ELF-1 (cell line): ENCODE measurements at regions not wholly inside any gene's neighbourhood (a gene's known extent, or its start where the extent isn't known, plus 50 kb on each side); places are given as distances from the start of the nearest gene placed in this dataset.
"Not testable (repeated sequence)": the region's sequence is repeated elsewhere in the genome, so short reads cannot be mapped to it uniquely, and the experiment has no call there.

Source experiments
- DNase-seq: peaks from one replicate; pipeline ENCODE4 v3.0.0-alpha.2; 2016; ENCODE audit warnings: low read depth, low spot score

DNA sequence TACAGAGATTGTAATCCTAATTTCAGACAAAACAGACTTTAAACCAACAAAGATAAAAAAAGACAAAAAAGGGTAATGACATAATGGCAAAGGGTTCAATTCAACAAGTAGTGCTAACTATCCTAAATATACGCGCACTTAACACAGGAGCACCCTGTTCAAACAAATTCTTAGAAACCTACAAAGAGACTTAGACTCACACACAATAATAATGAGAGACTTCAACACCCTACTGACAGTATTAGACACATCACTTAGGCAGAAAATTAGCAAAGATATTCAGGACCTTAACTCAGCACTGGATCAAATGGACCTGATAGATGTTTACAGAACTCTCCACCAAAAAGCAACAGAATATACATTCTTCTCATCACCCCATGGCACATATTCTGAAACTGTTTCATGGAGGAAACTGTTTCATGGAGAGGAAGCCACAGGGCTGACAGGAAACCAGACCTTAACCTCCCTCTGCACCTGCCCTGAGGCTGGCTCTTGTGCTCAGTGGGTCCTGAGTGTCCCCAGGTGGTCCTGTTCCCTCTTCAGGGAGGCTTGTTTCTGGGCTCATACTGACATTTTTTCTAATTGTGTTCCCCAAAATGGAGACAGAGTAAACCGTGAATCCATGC is 54.7 kb downstream of the OR4M2 start:
- not testable (repeated sequence) for DNase-seq

DNA sequence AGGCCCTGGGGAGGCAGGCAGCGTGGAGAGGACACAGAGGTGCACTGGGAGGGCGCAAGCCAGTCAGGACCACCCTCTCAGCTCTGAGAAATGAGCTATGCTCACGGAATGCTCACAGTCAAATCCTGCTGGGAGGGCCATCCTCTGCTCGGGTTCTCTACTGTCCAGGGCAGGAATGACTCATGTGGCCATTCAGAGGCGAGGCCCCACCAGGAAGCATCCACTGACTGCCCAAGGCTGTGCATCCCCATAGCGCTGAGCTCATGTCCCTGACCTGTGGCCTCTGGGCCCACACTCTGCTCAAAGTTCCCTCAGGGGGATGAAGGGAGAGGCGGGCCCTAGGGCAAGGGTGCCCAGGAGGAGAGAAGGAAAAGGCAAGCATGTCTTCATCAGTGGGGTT is 57.2 kb downstream of the OR4M2 start:
- not testable (repeated sequence) for DNase-seq

DNA sequence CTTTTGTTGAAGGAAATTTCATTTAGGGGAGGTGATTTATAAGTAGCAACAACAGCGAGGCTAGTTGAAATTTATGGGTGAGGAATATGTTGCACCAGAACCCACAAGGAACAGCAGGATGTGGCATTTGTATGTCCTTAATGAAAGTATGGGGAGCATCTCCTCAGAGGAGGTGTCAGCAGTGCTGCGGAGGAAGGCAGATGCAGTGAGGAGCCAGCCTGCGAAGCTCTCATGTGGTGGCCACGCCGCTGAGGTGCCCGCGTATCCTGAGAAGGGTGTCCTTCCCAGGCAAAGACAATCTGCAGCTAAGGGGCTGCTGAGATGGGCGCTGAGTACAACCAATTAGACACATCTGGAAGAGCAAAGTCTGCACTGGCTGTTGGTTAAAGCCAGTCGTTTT is 60.8 kb downstream of the OR4M2 start:
- DNase-seq: not testable (repeated sequence)

DNA sequence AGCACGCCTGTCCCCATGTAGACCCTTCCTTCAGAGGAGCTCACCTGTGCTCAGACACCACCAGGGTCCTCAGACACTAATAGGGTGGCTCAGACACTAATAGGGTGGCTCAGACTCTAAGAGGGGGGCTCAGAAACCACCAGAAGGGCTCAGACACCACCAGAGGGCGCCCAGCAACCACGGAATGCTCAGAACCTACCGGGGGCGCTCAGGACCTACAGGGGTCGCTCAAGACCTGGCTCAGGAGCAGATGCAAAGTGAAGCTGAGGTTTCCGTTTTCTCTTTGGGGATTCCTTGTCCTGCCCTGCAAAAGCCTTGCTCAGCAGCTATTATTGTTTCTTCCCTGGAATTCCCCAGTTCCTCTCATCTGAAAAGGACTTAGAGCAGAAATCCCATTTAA is 67.8 kb downstream of the OR4M2 start:
- not testable (repeated sequence) for DNase-seq

DNA sequence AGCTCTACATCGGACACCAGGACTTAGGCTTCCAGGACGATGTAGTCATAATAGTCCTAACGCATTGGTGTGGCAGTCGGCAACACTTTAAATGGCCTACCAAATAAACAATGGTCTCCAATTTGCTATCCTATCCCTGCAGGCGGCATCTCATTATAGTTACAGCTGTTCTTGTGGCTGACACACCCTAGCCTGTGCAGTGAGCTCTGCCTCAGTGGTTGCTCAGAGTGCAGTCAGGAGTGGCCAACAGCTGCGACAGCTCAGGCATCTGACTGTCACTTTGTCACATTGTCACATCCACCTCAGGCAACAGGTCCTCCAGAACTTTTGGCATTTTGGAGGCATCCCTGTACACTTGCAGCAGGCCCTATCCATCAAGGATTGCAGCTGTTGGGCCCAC is 77.9 kb downstream of the OR4M2 start:
- DNase-seq: not testable (repeated sequence)

DNA sequence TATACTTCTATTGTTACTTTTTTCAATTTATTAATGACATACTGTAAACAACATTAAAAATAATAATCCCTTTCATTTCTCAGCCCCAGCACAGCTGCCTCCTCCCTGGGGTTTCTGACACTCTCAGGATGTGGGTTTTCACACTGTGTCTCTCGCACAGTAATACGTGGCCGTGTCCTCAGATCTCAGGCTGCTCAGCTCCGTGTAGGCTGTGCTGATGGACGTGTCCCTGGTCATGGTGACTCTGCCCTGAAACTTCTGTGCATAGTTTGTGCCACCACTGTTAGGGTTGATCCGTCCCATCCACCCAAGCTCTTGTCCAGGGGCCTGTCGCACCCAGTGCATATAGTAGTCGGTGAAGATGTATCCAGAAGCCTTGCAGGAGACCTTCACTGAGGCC is 80.0 kb downstream of the OR4M2 start:
- DNase-seq: not testable (repeated sequence)

DNA sequence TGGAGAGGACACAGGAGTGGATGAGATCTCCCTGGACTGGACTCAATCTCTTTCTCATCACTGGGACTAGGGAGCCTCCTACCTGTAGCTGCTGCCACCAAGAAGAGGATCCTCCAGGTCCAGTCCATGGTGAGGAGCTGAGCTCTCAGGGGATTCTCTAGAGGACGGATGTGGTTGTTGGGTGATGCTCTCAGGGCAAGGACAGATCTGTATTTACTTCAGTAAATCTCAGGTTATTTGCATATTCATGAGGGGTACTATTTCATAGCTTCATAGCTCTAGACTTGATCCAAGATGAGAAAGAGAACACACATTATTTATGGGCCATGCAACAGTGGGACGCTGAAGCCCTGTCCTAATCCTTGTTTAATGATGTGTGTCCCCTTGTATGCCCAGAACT is 80.4 kb downstream of the OR4M2 start:
- not testable (repeated sequence) for DNase-seq

DNA sequence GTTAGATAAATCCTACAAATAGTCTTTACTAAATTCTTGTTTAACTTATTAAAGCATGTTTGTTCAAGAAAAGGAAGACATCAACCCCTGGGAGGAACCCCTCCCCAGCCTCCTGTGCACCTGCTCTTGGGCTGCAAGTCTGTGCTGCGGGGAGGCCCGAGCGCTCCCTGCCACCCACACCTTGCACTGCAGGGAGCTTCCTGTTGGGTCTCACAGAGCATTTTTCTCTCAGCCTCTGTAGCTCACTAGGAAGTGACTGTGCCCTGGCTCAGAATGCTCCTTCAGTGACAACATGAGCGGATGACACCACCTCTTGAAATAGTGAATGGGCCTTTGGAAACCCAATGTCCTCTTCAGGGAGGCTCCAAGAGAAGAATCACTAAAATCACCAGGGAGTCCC is 81.1 kb downstream of the OR4M2 start:
- not testable (repeated sequence) for DNase-seq

DNA sequence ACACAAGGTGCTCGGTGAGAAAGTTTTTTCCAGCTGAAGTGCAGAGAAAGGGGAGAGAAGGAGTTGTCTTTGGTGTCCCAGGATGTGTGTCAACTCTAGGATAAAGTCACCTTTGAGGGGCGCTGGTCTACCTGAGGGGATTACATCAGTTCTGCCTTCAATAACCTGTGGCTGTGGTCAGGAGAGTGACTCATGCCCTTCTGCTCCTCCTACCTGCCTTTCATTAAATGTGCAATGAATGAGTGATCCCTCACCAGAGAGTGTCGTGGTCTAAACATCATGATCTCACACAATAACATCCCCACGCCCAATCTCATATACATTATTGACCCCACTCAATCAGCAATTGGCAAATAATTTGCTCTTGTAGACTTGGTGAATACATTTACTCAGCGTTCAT is 83.4 kb downstream of the OR4M2 start:
- DNase-seq: not testable (repeated sequence)

DNA sequence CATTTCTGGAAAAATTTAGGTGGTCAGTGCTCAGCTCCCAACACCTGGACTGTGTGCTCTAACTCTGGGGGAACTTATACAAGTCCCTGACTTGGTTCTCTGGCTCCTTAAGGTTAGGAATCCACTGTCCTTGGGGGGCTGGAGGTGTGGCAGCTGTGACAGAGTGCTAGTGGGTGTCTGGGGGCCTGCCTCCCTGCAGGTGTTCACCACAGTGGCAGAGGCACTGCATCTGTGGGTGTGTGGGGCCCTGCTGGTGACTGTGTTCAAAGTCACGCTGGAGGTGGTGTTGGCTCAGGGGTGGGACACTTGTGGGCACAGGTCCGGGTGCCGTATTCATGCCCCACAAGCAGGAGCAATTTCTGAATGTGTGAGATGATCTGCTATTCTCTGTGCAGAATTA is 87.2 kb downstream of the OR4M2 start:
- DNase-seq: not testable (repeated sequence)

DNA sequence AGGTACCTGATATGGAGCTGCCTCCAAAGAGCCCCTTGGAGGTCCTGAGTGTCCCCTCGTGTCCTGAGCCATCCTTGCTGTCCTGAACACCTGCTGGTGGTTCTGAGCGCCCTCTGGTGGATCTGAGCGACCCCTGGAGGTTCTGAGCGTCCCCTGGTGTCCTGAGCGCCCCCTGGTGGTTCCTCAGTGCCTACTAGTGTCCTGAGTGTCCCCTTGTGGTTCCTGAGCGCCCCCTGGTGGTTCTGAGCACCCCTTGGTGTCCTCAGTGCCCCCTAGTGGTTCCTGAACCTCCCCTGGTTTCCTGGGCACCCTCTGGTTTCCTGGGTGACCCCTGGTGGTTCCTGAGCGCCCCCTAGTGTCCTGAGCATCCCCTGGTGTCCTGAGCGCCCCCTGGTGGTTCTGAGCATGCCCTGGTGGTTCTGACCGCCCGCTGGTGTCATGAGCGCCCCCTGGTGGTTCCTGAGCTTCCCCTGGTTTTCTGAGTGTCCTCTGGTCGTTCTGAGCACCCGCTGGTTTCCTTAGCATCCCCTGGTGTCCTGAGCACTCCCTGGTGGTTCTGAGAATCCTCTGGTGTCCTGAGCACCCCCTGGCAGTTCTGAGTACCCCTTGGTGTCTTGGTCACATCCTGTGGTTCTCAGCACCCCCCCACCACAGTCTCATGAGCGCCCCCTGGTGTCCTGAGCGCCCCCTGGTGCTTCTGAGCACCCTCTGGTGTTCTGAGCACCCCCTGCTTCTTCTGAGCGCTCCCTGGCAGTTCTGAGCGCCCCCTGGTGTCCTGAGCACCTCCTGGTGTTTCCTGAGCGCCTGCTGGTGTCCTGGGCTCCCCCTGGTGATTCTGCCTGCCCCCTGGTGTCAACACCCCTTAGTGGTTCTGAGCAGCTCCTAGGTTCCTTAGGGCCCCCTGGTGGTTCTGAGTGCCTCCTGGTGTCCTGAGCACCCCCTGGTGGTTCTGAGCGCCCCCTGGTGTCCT is 93.0 kb downstream of the OR4M2 start:
- not testable (repeated sequence) for DNase-seq

DNA sequence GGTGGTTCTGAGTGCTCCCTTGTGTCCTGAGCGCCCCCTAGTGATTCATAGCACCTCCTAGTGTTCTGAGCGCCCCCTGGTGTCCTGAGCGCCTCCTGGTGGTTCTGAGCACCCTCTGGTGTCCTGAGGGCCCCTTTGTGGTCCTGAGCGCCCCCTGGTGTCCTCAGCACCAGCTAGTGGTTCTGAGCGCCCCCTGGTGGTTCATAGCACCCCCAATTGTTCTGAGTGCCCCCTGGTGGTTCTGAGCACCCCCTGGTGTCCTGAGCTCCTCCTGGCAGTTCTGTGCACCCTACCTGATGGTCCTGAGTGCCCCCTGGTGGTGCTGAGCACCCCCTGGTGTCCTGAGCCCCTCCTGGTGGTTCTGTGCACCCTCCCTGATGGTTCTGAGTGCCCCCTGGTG is 93.8 kb downstream of the OR4M2 start:
- not testable (repeated sequence) for DNase-seq

DNA sequence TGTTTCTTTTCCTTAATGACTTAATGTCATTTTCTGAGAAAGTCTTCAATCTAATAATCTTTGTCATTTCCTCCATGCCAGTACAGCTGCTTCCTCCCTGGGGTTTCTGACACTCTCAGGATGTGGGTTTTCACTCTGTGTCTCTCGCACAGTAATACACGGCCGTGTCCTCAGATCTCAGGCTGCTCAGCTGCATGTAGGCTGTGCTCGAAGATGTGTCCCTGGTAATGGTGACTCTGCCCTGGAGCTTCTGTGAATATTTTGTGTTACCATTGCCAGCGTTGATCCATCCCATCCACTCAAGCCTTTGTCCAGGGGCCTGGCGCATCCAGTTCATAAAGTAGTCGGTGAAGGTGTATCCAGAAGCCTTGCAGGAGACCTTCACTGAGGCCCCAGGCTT is 97.6 kb downstream of the OR4M2 start:
- not testable (repeated sequence) for DNase-seq

DNA sequence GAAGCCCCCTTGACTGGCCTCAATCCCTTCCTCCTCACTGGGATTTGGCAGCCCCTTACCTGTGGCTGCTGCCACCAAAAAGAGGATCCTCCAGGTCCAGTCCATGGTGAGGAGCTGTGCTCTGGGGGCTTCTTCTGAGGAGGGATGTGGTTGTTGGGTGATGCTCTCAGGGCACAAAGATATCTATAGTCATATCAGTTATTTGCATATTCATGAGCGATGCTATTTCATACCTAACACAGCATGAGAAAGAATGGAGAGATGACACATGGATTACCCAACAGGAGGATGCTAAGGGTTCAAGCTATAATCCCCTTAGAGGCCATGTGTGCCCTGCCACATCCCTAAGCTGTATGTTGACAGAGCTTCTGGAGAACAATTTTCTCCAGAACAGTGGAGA is 98.1 kb downstream of the OR4M2 start:
- DNase-seq: not testable (repeated sequence)

DNA sequence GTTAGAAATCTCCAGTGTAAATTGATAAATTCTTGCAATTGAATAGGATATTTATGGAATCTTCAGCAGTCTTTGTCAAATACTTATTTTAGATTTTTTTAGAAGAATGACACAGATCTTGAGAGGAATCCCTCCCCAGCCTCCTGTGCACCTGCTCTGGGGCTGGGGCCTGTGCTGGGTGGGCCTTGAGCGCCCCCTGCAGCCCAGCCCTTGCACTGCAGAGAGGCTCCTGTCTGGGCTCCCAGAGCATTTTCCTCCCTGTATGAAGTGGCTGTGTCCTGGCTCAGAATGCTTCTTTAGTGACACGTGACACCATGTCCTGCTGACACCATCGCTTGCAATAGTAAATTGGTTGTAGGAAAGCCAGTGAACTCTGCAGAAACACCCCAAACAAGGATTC is 98.7 kb downstream of the OR4M2 start:
- not testable (repeated sequence) for DNase-seq

DNA sequence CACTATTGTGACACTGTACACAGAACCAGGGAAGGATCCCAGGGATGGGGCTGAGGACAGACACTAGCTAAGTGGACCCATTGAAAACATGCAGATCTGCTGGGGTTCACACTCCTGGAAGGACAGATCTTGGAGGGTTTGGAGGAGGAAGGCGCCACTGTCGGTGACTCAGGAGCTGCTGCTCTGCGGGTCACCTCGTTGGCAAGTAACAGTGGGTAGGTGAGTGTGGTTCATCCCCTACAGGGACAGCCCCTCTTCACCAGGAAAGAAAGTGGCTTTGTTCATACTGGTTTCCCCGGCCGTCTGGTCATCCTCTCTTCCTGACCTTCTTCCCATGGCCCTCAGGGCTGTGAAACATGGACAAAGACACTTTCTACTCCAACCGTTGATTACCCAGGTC is 100.3 kb downstream of the OR4M2 start:
- not testable (repeated sequence) for DNase-seq

DNA sequence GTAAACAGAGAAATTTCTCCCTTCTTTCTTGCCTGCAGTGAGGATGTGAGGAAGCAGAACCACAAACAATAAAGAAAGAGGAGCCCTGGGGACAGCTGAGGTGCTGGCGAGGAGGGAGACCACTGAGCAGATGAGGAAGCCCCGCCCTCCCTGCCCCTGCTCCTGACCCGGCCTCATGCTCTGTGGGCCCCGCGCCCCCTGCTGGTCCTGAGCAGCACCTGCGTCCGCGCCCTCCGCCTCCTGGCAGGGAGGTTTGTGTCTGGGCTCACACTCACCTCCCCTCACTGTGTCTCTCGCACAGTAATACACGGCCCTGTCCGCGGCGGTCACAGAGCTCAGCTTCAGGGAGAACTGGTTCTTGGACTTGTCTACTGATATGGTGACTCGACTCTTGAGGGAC is 104.4 kb downstream of the OR4M2 start:
- DNase-seq: not testable (repeated sequence)

DNA sequence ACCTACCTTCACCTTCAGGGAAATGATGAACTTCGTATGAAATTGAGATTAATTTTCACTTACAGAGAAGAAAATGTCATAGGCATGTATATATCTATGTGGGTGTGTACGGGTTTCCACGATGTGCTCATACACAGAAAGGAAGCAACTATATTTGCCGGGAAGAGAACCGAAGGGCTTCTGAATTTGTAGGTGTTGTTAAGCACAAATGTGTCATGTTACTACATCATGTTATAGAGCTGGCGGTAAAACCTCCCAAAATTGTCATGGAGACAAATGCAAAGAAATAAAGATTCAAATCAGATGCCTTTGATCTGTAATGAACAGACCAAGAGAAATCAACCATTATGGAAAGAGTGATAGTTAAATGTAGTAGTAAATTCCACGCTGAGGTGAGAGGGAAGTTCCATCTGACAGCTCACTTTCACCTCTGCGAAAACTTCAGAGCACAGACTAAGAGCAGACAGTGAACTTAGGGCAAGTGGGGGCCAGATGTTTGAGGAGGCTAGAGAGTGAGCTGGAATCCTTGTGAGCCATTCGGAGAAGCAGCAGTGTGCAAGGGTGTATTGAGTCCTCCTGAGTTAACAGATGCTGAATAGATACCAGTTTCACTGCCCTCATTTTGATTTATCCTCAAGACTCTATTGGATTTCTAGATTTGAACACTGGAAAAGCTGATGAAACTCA is 106.7 kb downstream of the OR4M2 start:
- DNase-seq: not testable (repeated sequence)

DNA sequence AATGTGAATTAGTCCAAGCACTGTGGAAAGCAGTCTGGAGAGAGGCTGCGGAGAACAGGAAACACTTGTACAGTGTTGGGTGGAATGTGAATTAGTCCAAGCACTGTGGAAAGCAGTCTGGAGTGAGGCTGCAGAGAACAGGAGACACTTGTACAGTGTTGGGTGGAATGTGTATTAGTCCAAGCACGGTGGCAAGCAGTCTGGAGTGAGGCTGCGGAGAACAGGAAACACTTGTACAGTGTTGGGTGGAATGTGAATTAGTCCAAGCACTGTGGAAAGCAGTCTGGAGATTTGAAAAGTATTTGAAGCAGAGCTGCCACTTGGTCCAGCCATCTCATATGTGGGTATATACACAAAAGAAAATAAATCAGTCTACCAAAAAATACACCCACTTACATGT is 111.5 kb downstream of the OR4M2 start:
- not testable (repeated sequence) for DNase-seq

DNA sequence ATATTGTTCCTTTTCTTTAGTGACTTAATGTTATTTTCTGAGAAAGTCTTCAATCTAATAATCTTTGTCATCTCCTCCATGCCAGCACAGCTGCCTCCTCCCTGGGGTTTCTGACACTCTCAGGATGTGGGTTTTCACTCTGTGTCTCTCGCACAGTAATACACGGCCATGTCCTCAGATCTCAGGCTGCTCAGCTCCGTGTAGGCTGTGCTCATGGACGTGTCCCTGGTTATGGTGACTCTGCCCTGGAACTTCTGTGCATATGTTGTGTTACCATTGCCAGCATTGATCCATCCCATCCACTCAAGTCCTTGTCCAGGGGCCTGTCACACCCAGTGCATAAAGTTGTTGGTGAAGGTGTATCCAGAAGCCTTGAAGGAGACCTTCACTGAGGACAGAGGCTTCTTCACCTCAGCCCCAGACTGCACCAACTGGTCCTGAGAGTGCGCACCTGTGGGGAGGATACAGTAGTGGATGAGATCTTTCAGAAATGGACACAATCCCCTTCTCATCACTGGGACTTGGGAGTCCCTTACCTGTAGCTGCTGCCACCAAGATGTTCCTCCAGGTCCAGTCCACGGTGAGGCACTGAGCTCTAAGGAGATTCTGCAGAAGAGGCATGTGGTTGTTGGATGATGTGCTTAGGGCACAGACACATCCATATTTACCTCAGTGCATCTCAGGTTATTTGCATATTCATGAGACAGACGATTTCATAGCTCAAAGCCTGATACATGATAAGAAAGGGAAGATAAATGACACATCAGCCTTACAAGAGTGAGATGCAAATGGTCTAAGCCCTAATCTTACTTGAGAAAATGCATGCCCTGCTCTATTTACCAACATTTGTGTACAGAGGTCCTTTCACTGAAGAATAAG is 114.7 kb downstream of the OR4M2 start:
- not testable (repeated sequence) for DNase-seq

DNA sequence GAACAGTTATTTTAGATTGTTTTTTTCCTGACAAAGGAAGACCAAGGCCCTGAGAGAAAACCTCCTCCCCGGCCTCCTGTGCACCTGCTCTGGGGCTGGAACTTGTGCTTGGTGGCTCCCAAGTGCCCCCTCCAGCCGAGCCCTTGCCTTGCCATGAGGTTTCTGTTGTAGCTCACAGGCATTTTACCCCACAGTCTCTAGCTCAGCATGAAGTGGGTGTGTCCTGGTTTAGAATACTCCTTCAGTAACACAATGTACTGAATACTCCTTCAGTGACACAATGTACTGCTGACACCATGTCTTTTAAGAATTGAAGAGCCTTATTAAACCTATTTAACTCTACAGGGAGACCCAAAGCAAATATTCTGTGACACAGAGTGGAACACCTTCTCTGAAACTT is 116.1 kb downstream of the OR4M2 start:
- not testable (repeated sequence) for DNase-seq
